GM12878 (cell line): ENCODE measurements at regions not wholly inside any gene's neighbourhood (a gene's known extent, or its start where the extent isn't known, plus 50 kb on each side); places are given as distances from the start of the nearest gene placed in this dataset.

Experiments used
- BHLHE40 ChIP-seq, 2 experiments: fragments of 450-650 bp in 1 of 2; IDR thresholded peaks; 2 replicates each; pipeline ENCODE4 v1.6.1; 2011 to 2017; ENCODE audit warnings: low read depth in 2 of 2, borderline replicate concordance in 1 of 2, improper control_type of control experiment in 1 of 2, low read length in 1 of 2, mild to moderate bottlenecking in 1 of 2
- BRCA1 ChIP-seq: IDR thresholded peaks from 2 replicates; pipeline ENCODE4 v1.6.1; 2011; ENCODE audit warnings: low read depth, low read length, improper control_type of control experiment
- ETV6 ChIP-seq, 2 experiments: fragments of 450-650 bp in 1 of 2; IDR thresholded peaks in 1 of 2; conservative IDR thresholded peaks in 1 of 2; 2 replicates each; pipeline ENCODE4 v1.6.1; 2014; ENCODE audit warnings: antibody characterized with exemption in 1 of 2, borderline replicate concordance in 1 of 2, low read depth in 1 of 2, mild to moderate bottlenecking in 1 of 2, moderate library complexity in 1 of 2
- HDGF ChIP-seq: fragments of 450-650 bp; IDR thresholded peaks from 2 replicates; pipeline ENCODE4 v1.6.1; 2016; ENCODE audit warnings: antibody characterized with exemption
- IKZF1 ChIP-seq: fragments of 450-650 bp; conservative IDR thresholded peaks from 2 replicates; pipeline ENCODE4 v1.6.1; 2017; ENCODE audit warnings: antibody characterized with exemption, mild to moderate bottlenecking
- JUNB ChIP-seq: IDR thresholded peaks from 2 replicates; pipeline ENCODE4 v1.6.1; 2016; ENCODE audit warnings: antibody characterized with exemption, mild to moderate bottlenecking
- NFIC ChIP-seq: IDR thresholded peaks from 2 replicates; pipeline ENCODE4 v1.6.1; 2012; ENCODE audit warnings: low read depth, mild to moderate bottlenecking, inconsistent platforms, low read length, moderate library complexity
- RUNX3 ChIP-seq: IDR thresholded peaks from 2 replicates; pipeline ENCODE4 v1.6.1; 2012; ENCODE audit warnings: low read length, inconsistent platforms
- SMAD1 ChIP-seq: fragments of 450-650 bp; IDR thresholded peaks from 2 replicates; pipeline ENCODE4 v1.6.1; 2018; ENCODE audit warnings: mild to moderate bottlenecking, low read depth; ENCODE audit not compliant: partially characterized antibody
- TCF3 ChIP-seq: IDR thresholded peaks from 2 replicates; pipeline ENCODE4 v1.6.1; 2012; ENCODE audit warnings: low read depth, mild to moderate bottlenecking, low read length, borderline replicate concordance; ENCODE audit not compliant: insufficient read depth
- ZNF384 ChIP-seq: IDR thresholded peaks from 2 replicates; pipeline ENCODE4 v1.6.1; 2012; ENCODE audit warnings: low read depth, mild to moderate bottlenecking, low read length, improper control_type of control experiment, borderline replicate concordance
- TF ChIP-seq, protein P1 (sequence below): fragments of 450-650 bp; IDR thresholded peaks from 2 replicates; pipeline ENCODE4 v1.6.1; 2017; ENCODE audit warnings: mild to moderate bottlenecking, moderate library complexity

- TF ChIP-seq ZNF384: no peak
- TF ChIP-seq SMAD1: no peak
- TF ChIP-seq BRCA1: no peak
- no peak for TF ChIP-seq IKZF1
- TF ChIP-seq NFIC: peak; percentile 60; the same call in 1 of the 2 replicates
- TF ChIP-seq JUNB: peak; percentile 11; the same call in 1 of the 2 replicates
- no peak for TF ChIP-seq TCF3
- TF ChIP-seq BHLHE40 (IDR thresholded peaks at IDR 0.05; ENCODE audit: borderline replicate concordance in 1 of 2, low read depth in 2 of 2, low read length in 1 of 2): no peak
- TF ChIP-seq, protein P1, sequence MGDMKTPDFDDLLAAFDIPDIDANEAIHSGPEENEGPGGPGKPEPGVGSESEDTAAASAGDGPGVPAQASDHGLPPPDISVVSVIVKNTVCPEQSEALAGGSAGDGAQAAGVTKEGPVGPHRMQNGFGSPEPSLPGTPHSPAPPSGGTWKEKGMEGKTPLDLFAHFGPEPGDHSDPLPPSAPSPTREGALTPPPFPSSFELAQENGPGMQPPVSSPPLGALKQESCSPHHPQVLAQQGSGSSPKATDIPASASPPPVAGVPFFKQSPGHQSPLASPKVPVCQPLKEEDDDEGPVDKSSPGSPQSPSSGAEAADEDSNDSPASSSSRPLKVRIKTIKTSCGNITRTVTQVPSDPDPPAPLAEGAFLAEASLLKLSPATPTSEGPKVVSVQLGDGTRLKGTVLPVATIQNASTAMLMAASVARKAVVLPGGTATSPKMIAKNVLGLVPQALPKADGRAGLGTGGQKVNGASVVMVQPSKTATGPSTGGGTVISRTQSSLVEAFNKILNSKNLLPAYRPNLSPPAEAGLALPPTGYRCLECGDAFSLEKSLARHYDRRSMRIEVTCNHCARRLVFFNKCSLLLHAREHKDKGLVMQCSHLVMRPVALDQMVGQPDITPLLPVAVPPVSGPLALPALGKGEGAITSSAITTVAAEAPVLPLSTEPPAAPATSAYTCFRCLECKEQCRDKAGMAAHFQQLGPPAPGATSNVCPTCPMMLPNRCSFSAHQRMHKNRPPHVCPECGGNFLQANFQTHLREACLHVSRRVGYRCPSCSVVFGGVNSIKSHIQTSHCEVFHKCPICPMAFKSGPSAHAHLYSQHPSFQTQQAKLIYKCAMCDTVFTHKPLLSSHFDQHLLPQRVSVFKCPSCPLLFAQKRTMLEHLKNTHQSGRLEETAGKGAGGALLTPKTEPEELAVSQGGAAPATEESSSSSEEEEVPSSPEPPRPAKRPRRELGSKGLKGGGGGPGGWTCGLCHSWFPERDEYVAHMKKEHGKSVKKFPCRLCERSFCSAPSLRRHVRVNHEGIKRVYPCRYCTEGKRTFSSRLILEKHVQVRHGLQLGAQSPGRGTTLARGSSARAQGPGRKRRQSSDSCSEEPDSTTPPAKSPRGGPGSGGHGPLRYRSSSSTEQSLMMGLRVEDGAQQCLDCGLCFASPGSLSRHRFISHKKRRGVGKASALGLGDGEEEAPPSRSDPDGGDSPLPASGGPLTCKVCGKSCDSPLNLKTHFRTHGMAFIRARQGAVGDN: no peak
- peak; percentile 80 for TF ChIP-seq RUNX3
- TF ChIP-seq HDGF: no peak
- no peak for TF ChIP-seq ETV6 (conservative IDR thresholded peaks at IDR 0.05 in 1 of 2, IDR thresholded peaks at IDR 0.05 in 1 of 2; ENCODE audit: borderline replicate concordance in 1 of 2, low read depth in 1 of 2)
Measured at GRCh38 chr5:156128026-156128425, 198.9 kb upstream of the SGCD start (continued).
